GM18858 (cell line): ENCODE measurements at regions not wholly inside any gene's neighbourhood (a gene's known extent, or its start where the extent isn't known, plus 50 kb on each side); places are given as distances from the start of the nearest gene placed in this dataset.

Source experiments
- ATAC-seq: cut with Tn5 transposase; IDR thresholded peaks from one replicate; pipeline ENCODE4 v1.9.1; 2021; ENCODE audit not compliant: unreplicated experiment

DNA sequence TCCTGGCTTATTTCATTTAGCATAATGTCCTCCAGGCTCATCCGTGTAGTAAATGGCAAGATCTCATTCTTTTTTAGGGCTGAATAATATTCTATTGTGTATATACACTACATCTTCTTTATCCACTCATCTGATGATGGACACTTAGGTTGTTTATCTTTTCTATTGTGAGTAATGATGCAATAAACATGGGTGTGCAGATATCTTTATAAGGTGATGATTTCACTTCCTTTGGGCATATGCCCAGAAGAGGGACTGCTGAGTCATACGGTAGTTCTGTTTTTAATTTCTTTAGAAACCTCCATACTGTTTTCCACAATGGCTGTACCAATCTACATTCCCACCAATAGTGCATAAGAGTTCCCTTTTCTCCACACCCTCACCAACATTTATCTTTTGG is 317.6 kb upstream of the CNKSR2 start:
- no peak for ATAC-seq

DNA sequence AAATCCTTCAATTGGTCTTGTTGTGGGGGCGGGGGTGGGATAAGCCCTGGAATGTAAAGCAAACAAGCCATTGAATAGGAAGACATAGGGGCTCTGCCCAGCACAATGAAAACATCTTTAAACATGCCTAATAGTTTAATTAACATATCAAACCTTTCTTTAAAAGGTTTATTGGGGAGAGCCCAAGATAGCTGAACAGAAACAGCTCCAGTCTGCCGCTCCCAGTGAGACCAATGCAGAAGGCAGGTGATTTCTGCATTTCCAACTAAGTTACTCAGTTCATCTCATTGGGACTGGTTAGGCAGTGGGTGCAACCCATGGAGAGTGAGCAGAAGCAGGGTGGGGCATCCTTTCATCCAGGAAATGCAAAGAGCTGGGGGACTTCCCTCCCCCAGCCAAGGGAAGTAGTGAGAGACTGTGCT is 327.2 kb upstream of the CNKSR2 start:
- no peak for ATAC-seq

DNA sequence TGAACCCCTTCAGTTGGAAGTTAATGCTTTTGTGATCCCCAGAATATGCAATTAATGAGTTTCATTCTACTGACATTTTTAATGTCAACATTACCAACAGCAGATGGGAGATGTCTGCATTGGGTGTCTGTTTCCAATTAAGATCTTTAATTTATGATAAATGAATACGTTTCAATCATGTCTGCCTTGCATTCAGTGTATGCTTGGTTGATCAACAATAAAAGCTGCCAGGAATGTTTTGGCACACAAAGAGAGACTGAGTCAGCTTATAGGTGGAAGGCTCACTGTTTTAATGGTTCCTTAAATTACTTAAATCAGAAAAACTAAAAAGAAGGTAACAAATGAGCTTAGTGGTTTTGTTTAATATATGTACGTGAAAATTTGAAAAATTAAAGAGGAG is 359.9 kb upstream of the CNKSR2 start:
- no peak for ATAC-seq

DNA sequence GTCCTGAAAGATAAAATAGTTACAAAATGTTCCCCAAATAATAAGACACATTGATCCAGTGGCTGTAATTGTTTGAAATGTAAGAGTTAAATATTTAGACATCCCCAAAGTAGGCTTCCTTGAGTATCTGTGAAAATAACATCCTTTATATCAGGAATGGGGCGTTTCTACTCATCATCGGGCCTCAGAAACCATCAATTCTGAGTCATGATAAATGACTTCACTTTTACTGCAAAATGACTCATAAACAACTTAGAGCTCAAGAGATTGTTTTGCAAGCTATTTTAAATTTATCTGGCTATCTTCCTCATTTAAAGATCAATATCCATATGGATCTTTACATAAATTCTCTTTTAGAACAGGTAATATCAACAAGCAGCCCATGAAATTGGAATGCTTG is 369.4 kb upstream of the CNKSR2 start:
- no peak for ATAC-seq

DNA sequence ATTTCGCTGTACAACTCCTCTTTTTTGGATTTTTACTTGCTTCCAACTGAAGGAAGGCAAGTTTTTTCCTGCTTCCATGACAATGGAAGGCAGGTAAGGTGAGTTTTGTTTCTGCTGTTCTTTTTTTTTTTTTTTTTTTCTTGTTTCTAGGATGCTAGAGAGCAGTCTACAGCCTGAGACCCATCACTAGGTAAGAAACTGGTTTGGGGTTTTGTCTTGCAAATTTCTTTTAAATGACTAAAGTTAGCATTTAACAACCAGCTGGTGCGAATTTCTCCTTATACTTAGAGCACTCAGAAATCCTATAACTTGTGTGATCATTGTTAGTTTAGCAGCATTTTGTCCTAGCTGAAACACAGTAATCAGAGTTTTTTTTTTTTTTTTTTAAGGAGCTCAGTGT is 378.4 kb upstream of the CNKSR2 start:
- ATAC-seq, result no peak

DNA sequence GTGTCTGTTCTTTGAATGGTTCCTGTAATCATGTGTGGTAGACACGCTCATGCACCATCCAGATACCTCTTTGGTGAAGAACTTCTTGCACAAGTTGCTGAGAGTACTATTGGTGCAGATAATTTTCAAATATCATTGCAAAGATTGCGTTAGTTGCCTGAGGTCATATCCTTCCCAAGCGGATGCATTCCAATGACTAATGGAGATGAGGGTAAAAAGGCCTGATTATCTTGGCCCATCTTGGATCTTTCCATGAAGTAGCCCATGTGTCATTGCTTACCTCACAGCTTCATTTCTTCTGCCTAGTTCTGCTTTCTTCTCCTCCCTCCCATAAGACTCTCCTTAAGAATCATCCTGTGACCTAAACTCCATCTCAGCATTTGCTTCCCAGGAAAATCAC is 384.9 kb upstream of the CNKSR2 start:
- no peak for ATAC-seq

DNA sequence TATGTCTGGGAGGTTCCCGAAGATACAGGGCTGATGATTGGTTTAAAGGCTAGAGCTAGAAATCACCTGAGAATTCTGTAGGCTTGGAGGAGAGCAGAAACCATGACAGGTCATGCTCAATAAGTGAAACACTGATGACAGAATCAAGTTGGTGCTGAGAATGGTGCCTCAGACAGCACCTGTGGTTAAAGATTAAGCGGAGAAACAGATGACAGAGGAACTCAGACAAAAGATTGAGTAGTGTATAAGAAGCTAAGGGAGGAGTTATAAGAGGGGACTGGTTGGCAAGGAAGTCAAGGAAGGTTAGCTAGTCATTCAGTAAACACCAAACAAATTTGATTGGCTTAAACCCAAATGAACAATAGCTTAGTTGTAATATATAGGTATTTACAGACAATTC is 385.4 kb upstream of the CNKSR2 start:
- ATAC-seq, result no peak

DNA sequence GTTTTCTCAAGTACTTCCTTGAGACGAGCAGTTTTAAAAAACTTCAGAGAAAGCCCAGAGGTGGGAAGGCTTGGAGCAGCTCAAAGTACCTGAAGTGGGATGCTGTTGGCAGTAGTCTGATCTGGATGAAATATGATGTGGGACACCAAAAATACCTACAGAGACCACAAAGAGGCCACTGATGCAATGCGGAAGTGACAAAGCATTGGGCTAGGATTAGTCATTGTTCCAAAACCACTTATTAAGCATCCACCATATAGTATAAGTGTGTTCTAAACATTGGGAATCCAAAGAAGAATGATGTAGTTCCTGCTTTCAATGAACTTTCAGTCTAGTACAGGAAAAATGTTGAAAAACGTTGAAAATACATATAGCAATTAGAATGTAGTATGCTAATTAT is 386.1 kb upstream of the CNKSR2 start:
- no peak for ATAC-seq

DNA sequence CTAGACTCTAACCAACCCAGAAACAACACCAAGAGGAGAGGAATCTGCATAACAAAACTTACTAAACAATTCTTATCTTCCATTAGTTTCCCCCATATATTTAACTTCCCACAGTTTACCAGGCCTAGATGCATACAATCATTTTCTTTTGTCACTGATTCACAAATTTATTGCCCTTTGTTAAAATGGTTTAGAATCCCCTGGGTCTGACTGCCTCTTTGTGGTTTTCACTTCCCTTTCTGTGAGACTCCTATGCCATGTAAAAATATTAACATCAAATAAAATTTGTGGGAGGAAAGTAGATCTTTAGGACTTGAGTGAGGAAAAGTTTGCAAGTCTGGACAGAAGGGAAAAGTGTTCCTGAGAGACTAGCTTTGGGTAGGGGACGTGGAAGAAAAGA is 393.8 kb upstream of the CNKSR2 start:
- ATAC-seq, result no peak

DNA sequence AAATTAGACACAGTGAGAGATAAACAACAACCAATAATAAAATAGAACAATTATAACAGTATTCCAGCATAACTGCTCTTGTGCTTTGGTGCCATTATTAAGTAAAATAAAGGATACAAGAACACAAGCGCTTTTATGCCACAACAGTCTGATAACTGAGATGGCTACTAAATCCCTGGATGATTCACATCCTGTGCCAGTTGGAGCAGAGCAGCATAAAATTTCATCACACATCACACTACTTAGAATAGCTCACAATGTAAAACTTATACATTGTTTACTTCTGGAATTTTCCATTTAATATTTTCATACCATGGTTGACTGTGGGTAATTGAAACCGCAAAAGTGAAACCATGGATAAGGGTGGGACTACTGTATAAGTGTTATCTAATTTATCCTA is 399.9 kb upstream of the CNKSR2 start:
- no peak for ATAC-seq

DNA sequence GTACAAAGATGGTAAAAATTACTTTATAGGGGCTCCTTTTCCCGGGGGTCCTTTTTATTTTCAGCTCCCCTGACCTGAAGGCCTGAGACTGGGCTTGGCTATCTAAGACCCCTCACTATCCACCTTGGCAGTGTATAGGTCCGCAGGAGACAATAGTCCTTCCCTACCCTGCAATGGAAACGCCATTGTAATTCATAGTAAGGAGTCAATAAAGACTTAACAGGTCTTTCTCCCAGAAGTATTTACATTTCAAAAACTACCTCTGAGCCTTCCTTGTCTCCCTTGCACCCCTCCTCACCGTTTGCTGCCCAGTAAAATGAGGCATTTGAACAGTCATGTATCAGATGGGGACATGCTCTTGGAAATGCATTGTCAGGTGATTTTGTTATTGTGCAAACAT is 401.2 kb upstream of the CNKSR2 start:
- no peak for ATAC-seq

DNA sequence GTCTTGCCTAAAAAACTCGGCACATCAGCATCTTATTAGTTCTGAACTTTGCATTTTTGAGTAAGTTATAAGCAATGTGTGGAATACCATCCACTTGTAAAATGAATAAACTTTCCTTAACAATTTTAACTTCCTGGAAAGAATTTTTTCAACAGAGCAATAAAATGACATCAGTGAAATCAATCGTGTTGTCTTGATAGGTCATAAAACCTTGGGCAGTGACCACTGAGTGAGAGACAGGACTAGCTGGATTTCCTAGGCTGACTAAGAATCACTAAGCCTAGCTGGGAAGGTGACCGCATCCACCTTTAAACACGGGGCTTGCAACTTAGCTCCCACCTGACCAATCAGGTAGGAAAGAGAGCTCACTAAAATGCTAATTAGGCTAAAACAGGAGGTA is 403.0 kb upstream of the CNKSR2 start:
- no peak for ATAC-seq

DNA sequence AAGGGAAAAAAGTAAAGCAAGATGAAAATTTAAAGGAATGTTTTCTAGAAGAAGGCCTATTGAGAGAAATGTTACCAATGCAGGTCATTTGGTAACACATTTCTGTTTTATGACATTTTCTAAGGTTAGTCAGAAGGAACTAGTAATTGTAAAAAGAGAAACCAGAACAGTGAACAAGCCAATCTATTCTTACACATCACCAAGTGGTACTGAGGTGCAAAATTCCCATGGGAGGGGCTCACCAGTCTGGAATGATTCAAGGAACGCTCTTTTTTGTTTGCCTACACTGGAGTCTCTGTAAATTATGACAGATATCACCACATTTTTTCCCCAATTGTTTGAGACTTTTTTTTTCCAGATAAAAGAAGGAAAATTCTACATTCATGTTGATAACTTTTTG is 404.7 kb upstream of the CNKSR2 start:
- ATAC-seq, result no peak

DNA sequence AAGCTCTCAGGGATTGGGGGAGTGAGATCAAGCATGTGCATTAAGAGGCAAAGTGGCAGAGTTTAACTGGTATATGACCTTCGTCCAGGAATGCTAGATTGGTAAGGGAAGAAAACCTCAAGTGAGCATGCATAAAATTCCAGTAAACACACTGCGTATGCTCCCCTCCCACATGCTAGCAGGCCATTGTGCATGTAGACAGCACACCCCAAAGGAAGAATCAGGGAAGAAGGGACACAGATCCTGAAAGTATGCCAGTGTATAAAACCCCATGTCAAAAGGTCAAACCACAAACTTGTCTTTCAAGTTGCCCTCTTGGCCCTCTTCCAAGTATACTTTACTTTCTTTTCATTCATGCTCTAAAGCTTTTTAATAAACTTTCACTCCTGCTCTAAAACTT is 405.2 kb upstream of the CNKSR2 start:
- ATAC-seq, result no peak

DNA sequence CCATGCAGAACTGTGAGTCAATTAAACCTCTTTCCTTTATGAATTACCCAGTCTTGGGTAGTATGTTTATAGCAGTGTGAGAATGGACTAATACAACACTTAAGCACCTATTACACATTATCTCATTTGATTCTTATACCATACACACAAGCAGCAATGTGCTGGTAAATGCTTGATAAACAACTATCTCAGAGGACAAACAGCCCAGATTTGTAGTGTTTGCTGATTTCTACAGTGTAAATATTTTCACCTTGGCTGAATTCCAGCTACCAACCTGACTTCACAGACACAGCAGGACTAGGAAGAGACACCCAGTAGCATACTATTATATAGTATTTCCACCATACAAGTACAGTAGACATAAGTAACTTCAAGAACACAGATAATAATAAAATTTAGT is 406.5 kb upstream of the CNKSR2 start:
- ATAC-seq, result no peak

DNA sequence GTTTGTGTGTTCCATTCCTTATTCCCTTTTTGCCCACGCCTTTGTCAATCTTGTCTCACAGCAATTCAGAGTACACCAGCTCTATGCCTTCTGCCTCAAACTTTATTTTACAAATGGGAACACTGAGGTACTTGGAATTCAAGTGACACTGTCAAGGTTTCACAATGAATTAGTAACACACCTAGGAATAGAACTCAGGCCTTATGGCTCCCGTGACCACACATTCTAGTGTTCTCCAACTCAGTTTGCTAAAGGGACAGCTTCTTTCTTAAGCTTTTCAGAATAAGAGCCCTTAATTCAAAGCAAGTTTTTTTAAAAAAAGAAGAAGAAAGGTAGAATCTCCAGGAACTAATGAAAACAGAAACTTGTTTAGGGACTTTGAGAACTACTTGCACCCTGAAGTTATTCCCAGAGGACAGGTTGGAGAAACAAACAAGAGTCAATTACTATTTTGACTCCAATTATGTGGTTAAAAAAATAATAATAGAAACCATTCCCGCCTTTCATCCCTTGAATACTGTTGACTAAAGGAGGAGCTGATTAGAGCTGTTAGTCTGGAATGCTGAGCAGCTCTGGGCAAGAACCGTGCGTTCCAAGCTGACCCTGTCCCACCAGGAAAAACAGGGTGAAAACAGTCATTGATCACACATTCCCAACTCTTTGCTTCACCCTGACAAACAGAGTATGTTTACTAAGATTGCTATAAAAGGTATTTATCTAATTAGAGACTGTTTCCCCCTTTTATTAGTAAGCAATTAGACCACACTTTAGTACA is 408.8 kb upstream of the CNKSR2 start:
- no peak for ATAC-seq

DNA sequence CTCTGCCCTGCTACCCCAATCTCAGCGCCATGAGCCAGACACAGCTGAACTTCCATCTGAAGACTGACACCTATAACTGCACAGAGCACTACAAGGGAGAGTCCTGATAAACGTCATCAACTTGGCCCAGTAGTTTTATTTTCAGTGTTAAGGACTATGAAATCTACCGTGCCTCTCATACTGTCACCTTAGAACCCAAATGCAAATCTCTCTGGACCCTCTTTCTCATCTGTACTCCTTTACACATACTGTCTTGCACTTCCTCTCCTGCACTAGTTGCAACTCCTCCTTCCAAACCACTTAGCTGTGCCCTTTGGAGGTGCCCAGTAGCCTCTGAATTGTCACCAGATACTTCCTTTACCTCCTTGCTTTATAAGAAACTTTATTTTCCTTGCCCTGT is 420.2 kb upstream of the CNKSR2 start:
- ATAC-seq, result no peak

DNA sequence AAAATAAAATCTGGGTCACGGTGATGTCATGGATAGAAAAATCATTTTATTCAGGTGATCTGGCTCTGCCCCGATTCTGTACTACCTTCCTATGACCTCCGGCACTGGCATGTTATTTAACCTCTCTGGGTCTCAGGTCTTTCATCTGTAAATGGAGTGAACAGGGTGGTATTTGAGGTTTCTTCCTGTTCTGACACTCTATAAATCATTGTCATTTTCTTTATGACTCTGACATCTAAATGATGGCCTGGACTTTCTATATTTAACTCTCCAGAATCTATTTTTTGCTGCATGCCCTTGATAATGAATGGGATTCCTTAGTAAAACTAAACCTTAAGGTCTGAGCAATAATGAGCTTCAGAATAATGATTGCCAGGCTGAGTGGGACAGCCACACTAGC is 422.0 kb upstream of the CNKSR2 start:
- ATAC-seq, result no peak

DNA sequence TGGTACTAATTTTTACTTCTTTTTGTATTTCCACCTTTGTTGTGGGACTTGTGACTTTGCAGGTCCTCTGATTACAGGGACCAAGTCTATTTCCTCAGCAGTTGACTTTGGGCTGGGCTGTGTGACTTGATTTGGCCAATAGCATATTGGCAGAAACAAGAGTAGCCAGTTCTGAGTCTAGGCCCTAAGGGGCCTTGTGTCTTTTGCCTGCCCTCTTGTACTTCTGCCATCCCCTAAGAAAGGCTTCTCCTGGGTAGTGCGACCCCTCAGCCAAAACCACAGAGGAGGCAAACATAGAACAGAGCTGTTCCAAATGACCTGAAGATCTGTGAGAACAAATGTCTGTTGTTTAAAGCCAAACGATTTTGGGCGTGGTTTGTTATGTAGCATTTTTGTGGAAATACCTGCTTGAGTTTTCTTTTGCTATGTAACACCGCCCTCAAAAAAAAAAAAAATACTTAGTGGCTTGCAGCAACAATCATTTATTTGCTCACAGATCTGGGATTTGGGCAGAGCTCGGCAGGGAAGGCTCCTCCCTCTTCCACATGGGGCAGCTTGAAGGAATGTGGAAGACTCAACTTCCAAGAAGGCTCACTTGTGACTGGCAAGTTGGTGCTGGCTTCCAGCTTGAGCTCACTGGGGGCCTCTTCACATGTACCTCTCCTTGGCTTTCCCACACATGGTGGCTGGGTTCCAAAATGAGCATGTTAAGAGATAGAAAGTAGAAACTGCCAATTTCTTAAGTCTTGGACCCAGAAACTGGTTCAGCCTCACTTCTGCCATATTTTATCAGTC is 423.0 kb upstream of the CNKSR2 start:
- no peak for ATAC-seq

DNA sequence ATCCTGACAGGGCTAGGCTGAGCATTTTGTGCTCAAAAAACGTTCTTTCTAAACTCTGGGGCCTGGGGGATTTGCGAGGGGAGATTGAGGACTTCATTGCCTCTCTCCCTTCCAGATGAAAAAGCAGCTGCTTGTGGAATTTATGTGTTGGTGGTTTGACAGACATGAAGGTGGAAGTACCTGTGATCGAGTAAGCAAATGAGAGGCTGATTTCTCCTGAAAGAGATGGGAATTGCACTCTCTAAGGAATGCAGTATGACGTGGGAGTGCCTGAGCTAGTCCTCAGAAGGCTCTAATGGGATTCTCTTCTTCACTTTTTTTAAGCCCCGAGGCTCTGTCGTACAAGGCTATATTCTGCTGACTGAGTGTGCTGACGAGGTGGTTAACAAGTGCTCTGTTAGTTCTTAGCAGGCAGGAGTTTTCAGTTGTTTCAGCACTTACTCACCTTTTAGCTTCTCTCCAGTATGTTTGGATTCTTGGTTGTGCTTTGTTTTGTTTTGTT is 426.8 kb upstream of the CNKSR2 start:
- ATAC-seq, result no peak

DNA sequence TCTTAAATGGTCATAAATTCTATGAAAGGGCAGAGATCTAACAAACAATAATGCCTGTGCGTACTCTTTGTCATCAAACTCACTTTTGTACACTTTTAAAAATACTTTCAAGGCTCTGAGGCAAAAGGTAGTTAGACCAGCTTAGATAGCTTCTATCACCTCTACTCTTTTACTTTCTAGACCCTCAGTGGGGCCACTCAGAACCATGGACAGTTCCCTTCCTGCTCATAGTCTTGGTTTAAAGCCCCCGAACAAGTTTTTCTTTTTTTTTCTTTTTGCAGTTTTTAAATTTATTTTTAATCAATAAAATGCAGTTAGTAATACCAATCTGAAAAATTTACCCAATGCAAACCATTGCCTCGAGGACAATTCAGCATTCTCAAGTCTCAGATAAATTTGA is 460.5 kb upstream of the CNKSR2 start:
- ATAC-seq, result no peak

DNA sequence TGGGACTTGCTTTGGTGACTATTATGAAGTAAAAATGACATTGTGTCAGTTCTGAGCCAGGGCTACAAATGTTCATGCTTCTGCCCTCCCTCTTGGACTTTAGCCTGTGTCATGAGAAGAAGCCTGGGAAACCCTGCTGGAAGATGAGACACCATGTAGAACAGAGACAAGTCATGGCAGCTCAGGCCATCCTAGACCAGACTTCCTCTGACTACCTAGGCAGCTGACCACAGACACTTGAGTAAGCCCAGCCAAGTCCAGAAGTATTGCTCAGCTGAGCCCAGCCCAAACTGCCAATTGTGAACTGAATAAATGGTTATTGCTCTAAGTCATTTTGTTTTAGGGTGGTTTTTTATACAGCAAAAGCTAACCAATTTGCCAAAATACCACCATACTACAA is 467.6 kb upstream of the CNKSR2 start:
- no peak for ATAC-seq
